Endothelial cell (in vitro differentiated cells): ENCODE measurements at regions not wholly inside any gene's neighbourhood (a gene's known extent, or its start where the extent isn't known, plus 50 kb on each side); places are given as distances from the start of the nearest gene placed in this dataset.

Experiments
- DNase-seq: peaks from one replicate; pipeline ENCODE4 v3.0.0; 2021; ENCODE audit warnings: low spot score
- H3K27ac Mint-ChIP-seq: one replicate; pipeline ENCODE4 v1.8.0; 2021; ENCODE audit warnings: mixed read lengths, inconsistent platforms; ENCODE audit not compliant: unreplicated experiment
- H3K27me3 Mint-ChIP-seq: one replicate; pipeline ENCODE4 v1.8.0; 2021; ENCODE audit warnings: mild to moderate bottlenecking, moderate library complexity, mixed read lengths, inconsistent platforms; ENCODE audit not compliant: unreplicated experiment
- H3K36me3 Mint-ChIP-seq: one replicate; pipeline ENCODE4 v1.8.0; 2021; ENCODE audit warnings: mild to moderate bottlenecking, low read depth, mixed read lengths, inconsistent platforms; ENCODE audit not compliant: unreplicated experiment
- H3K4me1 Mint-ChIP-seq: one replicate; pipeline ENCODE4 v1.8.0; 2021; ENCODE audit warnings: mild to moderate bottlenecking, mixed read lengths, inconsistent platforms; ENCODE audit not compliant: unreplicated experiment
- H3K4me3 Mint-ChIP-seq: one replicate; pipeline ENCODE4 v1.8.0; 2021; ENCODE audit warnings: mild to moderate bottlenecking, mixed read lengths, inconsistent platforms; ENCODE audit not compliant: unreplicated experiment
- H3K9me3 Mint-ChIP-seq: one replicate; pipeline ENCODE4 v1.8.0; 2021; ENCODE audit warnings: mixed read lengths, inconsistent platforms; ENCODE audit not compliant: unreplicated experiment
- TF ChIP-seq, protein P1 (sequence below): fragments of 200-600 bp; sonication (generic); IDR thresholded peaks from one replicate; pipeline ENCODE4 v1.5.0; 2021; ENCODE audit warnings: antibody characterized with exemption; ENCODE audit not compliant: unreplicated experiment

DNA sequence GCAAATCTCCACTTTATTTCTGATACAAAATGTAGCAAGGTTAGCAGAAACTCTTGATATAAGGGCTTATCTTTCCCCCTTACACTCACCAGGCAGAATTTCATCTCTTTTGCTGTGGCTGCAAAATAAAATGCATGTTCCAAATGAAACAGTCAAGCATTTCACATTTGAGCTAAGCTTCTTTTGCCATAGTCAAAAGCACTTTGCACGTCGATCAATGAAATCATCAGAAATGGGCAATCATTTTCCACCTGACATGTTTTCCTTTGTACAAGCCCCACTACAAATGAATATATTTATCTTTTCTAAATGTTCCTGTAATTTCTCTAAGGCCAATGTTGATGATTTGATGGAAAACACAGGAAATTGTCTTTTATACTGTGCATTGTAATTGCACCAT, 178.4 kb downstream of the ANKRD50 start:
- TF ChIP-seq, protein P1, sequence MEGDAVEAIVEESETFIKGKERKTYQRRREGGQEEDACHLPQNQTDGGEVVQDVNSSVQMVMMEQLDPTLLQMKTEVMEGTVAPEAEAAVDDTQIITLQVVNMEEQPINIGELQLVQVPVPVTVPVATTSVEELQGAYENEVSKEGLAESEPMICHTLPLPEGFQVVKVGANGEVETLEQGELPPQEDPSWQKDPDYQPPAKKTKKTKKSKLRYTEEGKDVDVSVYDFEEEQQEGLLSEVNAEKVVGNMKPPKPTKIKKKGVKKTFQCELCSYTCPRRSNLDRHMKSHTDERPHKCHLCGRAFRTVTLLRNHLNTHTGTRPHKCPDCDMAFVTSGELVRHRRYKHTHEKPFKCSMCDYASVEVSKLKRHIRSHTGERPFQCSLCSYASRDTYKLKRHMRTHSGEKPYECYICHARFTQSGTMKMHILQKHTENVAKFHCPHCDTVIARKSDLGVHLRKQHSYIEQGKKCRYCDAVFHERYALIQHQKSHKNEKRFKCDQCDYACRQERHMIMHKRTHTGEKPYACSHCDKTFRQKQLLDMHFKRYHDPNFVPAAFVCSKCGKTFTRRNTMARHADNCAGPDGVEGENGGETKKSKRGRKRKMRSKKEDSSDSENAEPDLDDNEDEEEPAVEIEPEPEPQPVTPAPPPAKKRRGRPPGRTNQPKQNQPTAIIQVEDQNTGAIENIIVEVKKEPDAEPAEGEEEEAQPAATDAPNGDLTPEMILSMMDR = no peak
- Mint-ChIP-seq H3K4me3 (no peak overlapping the region), H3K27ac (no peak overlapping the region), H3K36me3 (no peaks in the 10 kb centered on the region), H3K27me3 (no peaks in the 10 kb centered on the region), H3K9me3 (no peaks in the 10 kb centered on the region), H3K4me1 (peaks cover 5% of the 10 kb centered on the region)
- no peak for DNase-seq

DNA sequence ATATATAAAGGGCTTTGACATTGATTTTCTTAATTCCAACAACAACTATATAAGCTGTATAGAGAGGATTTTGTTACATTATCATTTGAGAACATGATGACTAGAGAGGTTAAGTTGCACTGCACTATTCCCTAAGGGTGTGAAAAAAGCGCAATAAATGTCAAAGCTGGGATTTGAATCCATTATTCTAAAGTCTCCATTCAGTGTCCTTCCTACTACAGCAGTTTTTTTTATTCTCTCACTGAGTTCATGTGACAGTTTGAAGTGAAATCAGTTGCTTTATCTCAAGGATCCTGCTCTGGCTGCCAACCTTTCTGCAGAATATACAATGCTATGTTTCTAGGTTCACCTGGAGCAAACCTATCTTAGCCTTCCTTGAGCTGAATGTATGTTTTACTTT, 177.5 kb downstream of the ANKRD50 start:
- Mint-ChIP-seq H3K27me3 (no peaks in the 10 kb centered on the region), H3K4me3 (no peak overlapping the region), H3K36me3 (no peaks in the 10 kb centered on the region), H3K9me3 (no peaks in the 10 kb centered on the region), H3K4me1 (peaks cover 5% of the 10 kb centered on the region), H3K27ac (no peak overlapping the region)
- TF ChIP-seq, protein P1 = no peak
- DNase-seq = no peak

DNA sequence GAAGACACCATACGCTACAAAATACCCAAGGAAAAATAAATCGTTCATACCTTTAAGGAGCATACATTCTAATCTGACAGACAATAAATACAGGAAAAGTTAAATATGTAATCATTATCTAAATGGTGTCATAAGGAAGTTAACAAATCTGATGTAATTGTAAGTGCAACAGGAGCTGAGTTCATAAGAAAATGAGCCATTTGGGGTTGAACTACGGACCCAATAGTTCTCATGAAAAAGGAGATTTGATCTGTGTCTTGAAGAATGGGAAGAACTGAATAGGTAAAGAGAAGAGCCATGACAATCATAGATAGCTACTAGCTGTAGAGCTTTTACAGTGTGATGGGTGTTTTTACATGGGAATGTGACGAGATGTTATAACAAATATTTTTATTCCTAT, 175.6 kb downstream of the ANKRD50 start:
- Mint-ChIP-seq H3K4me3 (no peak overlapping the region), H3K27me3 (peaks cover 1% of the 10 kb centered on the region), H3K9me3 (no peaks in the 10 kb centered on the region), H3K4me1 (peaks cover 5% of the 10 kb centered on the region), H3K27ac (no peak overlapping the region), H3K36me3 (no peaks in the 10 kb centered on the region)
- no peak for DNase-seq
- TF ChIP-seq, protein P1 = no peak

DNA sequence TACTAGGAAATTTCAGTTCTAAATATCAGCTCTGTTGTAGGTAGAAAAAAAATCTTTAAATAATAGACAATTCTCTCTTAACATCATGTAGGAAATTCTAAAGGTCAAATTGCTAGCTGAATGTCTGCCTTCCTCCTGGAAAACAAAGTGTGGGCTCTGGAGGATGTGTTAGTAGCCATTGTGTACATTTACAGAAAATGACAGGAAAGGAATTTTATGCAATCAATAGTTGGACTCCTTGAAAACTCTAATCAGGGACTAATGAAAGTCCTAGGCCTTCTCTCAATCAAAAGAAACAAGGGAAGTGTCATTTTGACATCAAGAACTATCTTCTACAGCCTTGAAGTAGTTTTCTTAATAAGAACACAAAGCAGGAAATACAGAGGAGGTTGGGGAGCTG, 174.6 kb downstream of the ANKRD50 start:
- TF ChIP-seq, protein P1 = no peak
- Mint-ChIP-seq H3K27me3 (peaks cover 1% of the 10 kb centered on the region), H3K4me1 (peaks cover 5% of the 10 kb centered on the region), H3K9me3 (no peaks in the 10 kb centered on the region), H3K4me3 (no peak overlapping the region), H3K27ac (no peak overlapping the region), H3K36me3 (no peaks in the 10 kb centered on the region)
- DNase-seq = no peak

DNA sequence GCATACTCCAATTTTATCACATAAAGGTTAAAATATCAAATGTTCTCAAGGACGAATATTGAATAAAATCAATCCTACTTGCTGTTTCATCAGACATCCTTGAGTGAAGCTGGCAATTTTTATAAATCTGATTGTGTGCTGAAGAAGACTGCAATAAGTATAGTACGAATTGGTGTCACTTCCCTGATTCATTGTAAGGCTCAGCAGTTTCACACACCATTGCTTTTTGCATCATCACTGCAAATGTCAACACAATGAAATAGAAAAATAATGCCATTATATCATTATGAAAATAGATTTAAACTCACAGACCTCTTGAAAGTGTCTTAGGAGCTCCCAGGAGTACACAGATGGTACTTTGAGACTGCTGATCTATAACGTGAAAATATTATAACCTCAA, 172.5 kb downstream of the ANKRD50 start:
- Mint-ChIP-seq H3K4me1 (peaks cover 5% of the 10 kb centered on the region), H3K27me3 (peaks cover 1% of the 10 kb centered on the region), H3K27ac (no peak overlapping the region), H3K9me3 (no peaks in the 10 kb centered on the region), H3K36me3 (no peaks in the 10 kb centered on the region), H3K4me3 (no peak overlapping the region)
- DNase-seq = no peak
- TF ChIP-seq, protein P1 = no peak
